ENCODE measurements at regions not wholly inside any gene's neighbourhood (a gene's known extent, or its start where the extent isn't known, plus 50 kb on each side); places are given as distances from the start of the nearest gene placed in this dataset.
"Not testable (repeated sequence)": the region's sequence is repeated elsewhere in the genome, so short reads cannot be mapped to it uniquely, and the experiment has no call there.

- no peak for FAIRE-seq
- DNase-seq (ENCODE audit: low spot score in 2 of 2): no peak
These were observed 259.9 kb upstream of the RGMA start for GRCh38 chr15:93348711-93349545.

GRCh38 chr15:93347986-93348385, 259.0 kb upstream of the RGMA start:
- no peak for DNase-seq (ENCODE audit: low spot score in 2 of 2)
- FAIRE-seq: no peak

- no peak for FAIRE-seq
- no peak for DNase-seq (ENCODE audit: low spot score in 2 of 2)
These were observed 257.0 kb upstream of the RGMA start for GRCh38 chr15:93345981-93346380.

- DNase-seq (ENCODE audit: low spot score in 2 of 2); FAIRE-seq: not testable (repeated sequence)
These were observed 254.4 kb upstream of the RGMA start for GRCh38 chr15:93343402-93343801.

GRCh38 chr15:93341164-93341563, 252.2 kb upstream of the RGMA start:
- FAIRE-seq: no peak

GRCh38 chr15:93340406-93340805, 251.4 kb upstream of the RGMA start:
- no peak for FAIRE-seq

More at GRCh38 chr15:93341164-93341563, 252.2 kb upstream of the RGMA start:
- DNase-seq (ENCODE audit: low spot score in 2 of 2): no peak

GRCh38 chr15:93333796-93334195, 244.8 kb upstream of the RGMA start:
- FAIRE-seq: no peak
- no peak for DNase-seq (ENCODE audit: low spot score in 2 of 2)

More at GRCh38 chr15:93340406-93340805, 251.4 kb upstream of the RGMA start:
- no peak for DNase-seq (ENCODE audit: low spot score in 2 of 2)

GRCh38 chr15:93333126-93333525, 244.1 kb upstream of the RGMA start:
- FAIRE-seq; DNase-seq (ENCODE audit: low spot score in 2 of 2): not testable (repeated sequence)

- FAIRE-seq (no peak), DNase-seq (ENCODE audit: low spot score in 2 of 2) (no peak)
These were observed 243.2 kb upstream of the RGMA start for GRCh38 chr15:93332168-93332553.

- FAIRE-seq (no peak), DNase-seq (ENCODE audit: low spot score in 2 of 2) (peak in 1 of 2 donors; percentile 18)
These were observed 242.6 kb upstream of the RGMA start for GRCh38 chr15:93331545-93332167.

- FAIRE-seq (no peak), DNase-seq (ENCODE audit: low spot score in 2 of 2) (no peak)
These were observed 242.0 kb upstream of the RGMA start for GRCh38 chr15:93330912-93331544.

GRCh38 chr15:93327364-93327763, 238.4 kb upstream of the RGMA start:
- FAIRE-seq (no peak), DNase-seq (ENCODE audit: low spot score in 2 of 2) (no peak)

GRCh38 chr15:93324186-93324975, 235.4 kb upstream of the RGMA start:
- FAIRE-seq: no peak
- DNase-seq (ENCODE audit: low spot score in 2 of 2): no peak

GRCh38 chr15:93321881-93322282, 232.9 kb upstream of the RGMA start:
- DNase-seq (ENCODE audit: low spot score in 2 of 2) (no peak), FAIRE-seq (no peak)

GRCh38 chr15:93319121-93319814, 230.3 kb upstream of the RGMA start:
- no peak for FAIRE-seq
- no peak for DNase-seq (ENCODE audit: low spot score in 2 of 2)

GRCh38 chr15:93317772-93318171, 228.8 kb upstream of the RGMA start:
- DNase-seq (ENCODE audit: low spot score in 2 of 2): no peak
- FAIRE-seq: no peak

GRCh38 chr15:93314245-93314644, 225.2 kb upstream of the RGMA start:
- FAIRE-seq: no peak
- no peak for DNase-seq (ENCODE audit: low spot score in 2 of 2)

GRCh38 chr15:93312891-93313486, 224.0 kb upstream of the RGMA start:
- no peak for FAIRE-seq
- peak in 1 of 2 donors; percentile 38 for DNase-seq (ENCODE audit: low spot score in 2 of 2)

GRCh38 chr15:93311620-93312019, 222.6 kb upstream of the RGMA start:
- FAIRE-seq: no peak

More at GRCh38 chr15:93311620-93312019, 222.6 kb upstream of the RGMA start:
- no peak for DNase-seq (ENCODE audit: low spot score in 2 of 2)
